ENCODE measurements at regions not wholly inside any gene's neighbourhood (a gene's known extent, or its start where the extent isn't known, plus 50 kb on each side); places are given as distances from the start of the nearest gene placed in this dataset.

DNA sequence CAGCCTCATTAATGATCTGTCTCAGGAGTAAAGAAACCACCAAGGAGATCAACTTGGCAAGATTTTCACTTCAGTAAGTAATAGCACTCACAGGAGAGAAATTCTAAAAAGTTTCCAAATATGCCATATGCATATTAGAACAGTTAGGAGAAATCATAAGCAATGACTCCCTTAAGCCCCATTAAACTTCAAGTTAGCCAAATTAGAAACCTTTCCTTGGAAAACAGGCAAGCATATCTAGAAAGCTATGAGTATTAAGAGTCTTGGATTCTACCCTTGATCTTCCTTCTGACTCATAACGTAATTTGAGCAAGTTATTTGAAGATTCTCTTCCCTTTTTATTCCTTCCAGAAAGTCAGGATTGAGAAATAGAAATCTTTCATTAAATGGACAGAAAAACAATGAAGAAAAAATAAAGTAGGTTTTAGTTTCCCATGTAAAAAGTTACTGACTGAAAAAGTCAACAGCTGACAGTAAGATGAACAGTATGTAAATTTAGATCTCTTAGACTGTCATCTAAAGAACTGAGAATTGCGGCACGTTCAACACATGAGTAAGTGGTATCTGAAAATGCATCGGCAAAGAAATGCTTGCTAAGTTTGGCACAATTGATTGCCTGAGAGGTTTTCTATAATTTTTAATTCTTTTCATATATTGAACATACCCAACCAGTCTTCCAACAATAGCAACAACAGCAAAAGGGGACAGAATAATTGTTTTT lies 565.7 kb upstream of the FTMT start:
- BruUV-seq (replicated peaks), result no TSS peak
- in situ Hi-C loops (cut with HindIII; ENCODE audit: extremely low pct_ligation_motif_present, low pct_unique_long_range_greater_than_20kb), result no loop called here

More for the DNA sequence above, 565.7 kb upstream of the FTMT start:
- ATAC-seq (no peak), DNase-seq (ENCODE audit: low spot score) (no peak), FAIRE-seq (no peak)
- no peaks in the 10 kb centered on the region for H3K79me2 ChIP-seq (ENCODE audit: insufficient read depth, low read length)
- H3K4me1 ChIP-seq (ENCODE audit: insufficient read depth, low read length), result no peaks in the 10 kb centered on the region
- H3K9ac ChIP-seq (ENCODE audit: insufficient read depth, low read depth, low read length), result no peak overlapping the region
- 15% methylated on average over 4 of the region's 4 CpGs for WGBS (ENCODE audit: low lambda C conversion rate)
- H3K27ac ChIP-seq (ENCODE audit: extremely low read length, insufficient read depth, low read length), result no peak overlapping the region
- H2AFZ ChIP-seq (ENCODE audit: low read length), result no peak overlapping the region
- H3K4me2 ChIP-seq (ENCODE audit: low read depth, low read length), result no peak overlapping the region
- H3K27me3 ChIP-seq (ENCODE audit: control insufficient read depth in 1 of 2, insufficient read depth in 2 of 2, low read length in 2 of 2), result no peaks in the 10 kb centered on the region; a peak in 1 of 5 replicates
- no peaks in the 10 kb centered on the region for H3K36me3 ChIP-seq (replicated peaks in 1 of 2; ENCODE audit: control insufficient read depth in 1 of 2, insufficient read depth in 2 of 2, low read length in 2 of 2)
- H3K9me3 ChIP-seq (ENCODE audit: low read length), result no peaks in the 10 kb centered on the region
- CTCF ChIA-PET (ENCODE audit: low intra/inter-chr PET ratio, low total read pairs), result no interaction called here
- no peaks in the 10 kb centered on the region for H4K20me1 ChIP-seq (ENCODE audit: insufficient read depth, low read length)
- H3K4me3 ChIP-seq (replicated peaks in 1 of 3; ENCODE audit: insufficient read depth in 1 of 3, low read depth in 2 of 3, low read length in 3 of 3), result no peak overlapping the region
- TF ChIP-seq POGK (CRISPR knock-in tag; conservative IDR thresholded peaks at IDR 0.05) (no peak), CREB1 (IDR thresholded peaks at IDR 0.05) (no peak), CREB1 (CRISPR knock-in tag; IDR thresholded peaks at IDR 0.05) (no peak), KMT2A (CRISPR knock-in tag; IDR thresholded peaks at IDR 0.05) (no peak), TRAFD1 (CRISPR knock-in tag; IDR thresholded peaks at IDR 0.05; ENCODE audit: borderline replicate concordance) (no peak), DPF2 (CRISPR knock-in tag; IDR thresholded peaks at IDR 0.05; ENCODE audit: borderline replicate concordance, low read depth) (no peak), POLR2A (IDR thresholded peaks at IDR 0.05; ENCODE audit: insufficient read depth in 1 of 2, low read depth in 2 of 2, low read length in 2 of 2) (no peak), EP300 (IDR thresholded peaks at IDR 0.05; ENCODE audit: low read depth in 2 of 2, low read length in 2 of 2) (no peak), EP300 (CRISPR knock-in tag; IDR thresholded peaks at IDR 0.05; ENCODE audit: borderline replicate concordance) (no peak)
- TF ChIP-seq, protein P1, sequence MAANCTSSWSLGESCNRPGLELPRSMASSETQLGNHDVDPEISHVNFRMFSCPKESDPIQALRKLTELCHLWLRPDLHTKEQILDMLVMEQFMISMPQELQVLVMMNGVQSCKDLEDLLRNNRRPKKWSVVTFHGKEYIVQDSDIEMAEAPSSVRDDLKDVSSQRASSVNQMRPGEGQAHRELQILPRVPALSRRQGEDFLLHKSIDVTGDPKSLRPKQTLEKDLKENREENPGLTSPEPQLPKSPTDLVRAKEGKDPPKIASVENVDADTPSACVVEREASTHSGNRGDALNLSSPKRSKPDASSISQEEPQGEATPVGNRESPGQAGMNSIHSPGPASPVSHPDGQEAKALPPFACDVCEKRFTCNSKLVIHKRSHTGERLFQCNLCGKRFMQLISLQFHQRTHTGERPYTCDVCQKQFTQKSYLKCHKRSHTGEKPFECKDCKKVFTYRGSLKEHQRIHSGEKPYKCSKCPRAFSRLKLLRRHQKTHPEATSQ (CRISPR knock-in tag; IDR thresholded peaks at IDR 0.05; ENCODE audit: borderline replicate concordance), result no peak
- TF ChIP-seq, protein P2, sequence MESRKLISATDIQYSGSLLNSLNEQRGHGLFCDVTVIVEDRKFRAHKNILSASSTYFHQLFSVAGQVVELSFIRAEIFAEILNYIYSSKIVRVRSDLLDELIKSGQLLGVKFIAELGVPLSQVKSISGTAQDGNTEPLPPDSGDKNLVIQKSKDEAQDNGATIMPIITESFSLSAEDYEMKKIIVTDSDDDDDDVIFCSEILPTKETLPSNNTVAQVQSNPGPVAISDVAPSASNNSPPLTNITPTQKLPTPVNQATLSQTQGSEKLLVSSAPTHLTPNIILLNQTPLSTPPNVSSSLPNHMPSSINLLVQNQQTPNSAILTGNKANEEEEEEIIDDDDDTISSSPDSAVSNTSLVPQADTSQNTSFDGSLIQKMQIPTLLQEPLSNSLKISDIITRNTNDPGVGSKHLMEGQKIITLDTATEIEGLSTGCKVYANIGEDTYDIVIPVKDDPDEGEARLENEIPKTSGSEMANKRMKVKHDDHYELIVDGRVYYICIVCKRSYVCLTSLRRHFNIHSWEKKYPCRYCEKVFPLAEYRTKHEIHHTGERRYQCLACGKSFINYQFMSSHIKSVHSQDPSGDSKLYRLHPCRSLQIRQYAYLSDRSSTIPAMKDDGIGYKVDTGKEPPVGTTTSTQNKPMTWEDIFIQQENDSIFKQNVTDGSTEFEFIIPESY (CRISPR knock-in tag; IDR thresholded peaks at IDR 0.05), result no peak
- POLR2A ChIA-PET, result no interaction called here
- intact Hi-C loops (cut with micrococcal nuclease; ENCODE audit: unreplicated experiment), result no loop called here
